ACC112 (cell line): ENCODE measurements at regions not wholly inside any gene's neighbourhood (a gene's known extent, or its start where the extent isn't known, plus 50 kb on each side); places are given as distances from the start of the nearest gene placed in this dataset.

ENCODE experiments used
- H2AFZ ChIP-seq: fragments of 200-600 bp; sonication (generic); one replicate; pipeline ENCODE4 v1.6.0; 2017; ENCODE audit warnings: antibody characterized with exemption, low read length; ENCODE audit not compliant: unreplicated experiment
- H3K27ac ChIP-seq: fragments of 200-600 bp; sonication (generic); 2 replicates; pipeline ENCODE4 v1.5.1; 2014; ENCODE audit warnings: low read depth, mild to moderate bottlenecking, antibody characterized with exemption, low read length, moderate library complexity
- H3K27me3 ChIP-seq: fragments of 200-600 bp; sonication (generic); 2 replicates; pipeline ENCODE4 v1.6.1; 2014; ENCODE audit warnings: mild to moderate bottlenecking, antibody characterized with exemption, low read length, moderate library complexity, mixed read lengths; ENCODE audit not compliant: insufficient read depth
- H3K36me3 ChIP-seq: fragments of 200-600 bp; sonication (generic); 2 replicates; pipeline ENCODE4 v1.6.1; 2016; ENCODE audit warnings: mild to moderate bottlenecking, antibody characterized with exemption, low read length, moderate library complexity, mixed read lengths; ENCODE audit not compliant: insufficient read depth
- H3K4me1 ChIP-seq: fragments of 200-600 bp; sonication (generic); one replicate; pipeline ENCODE4 v1.6.1; 2016; ENCODE audit warnings: low read length, mixed read lengths; ENCODE audit not compliant: insufficient read depth, unreplicated experiment, control insufficient read depth
- H3K4me3 ChIP-seq: fragments of 200-600 bp; sonication (generic); 2 replicates; pipeline ENCODE4 v1.5.1; 2014; ENCODE audit warnings: mild to moderate bottlenecking, low read depth, low read length
- H3K79me2 ChIP-seq: fragments of 200-600 bp; sonication (generic); one replicate; pipeline ENCODE4 v1.6.0; 2016; ENCODE audit warnings: low read length; ENCODE audit not compliant: control insufficient read depth, unreplicated experiment, insufficient read depth

- H3K27me3 ChIP-seq: no peaks in the 10 kb centered on the region
Measured at GRCh38 chr15:25208735-25209134, 230.1 kb downstream of the UBE3A start.

GRCh38 chr15:25220834-25221233, 218.0 kb downstream of the UBE3A start:
- Histone ChIP-seq H3K4me3 (no peak overlapping the region), H2AFZ (no peak overlapping the region), H3K27me3 (no peaks in the 10 kb centered on the region), H3K4me1 (no peaks in the 10 kb centered on the region), H3K36me3 (no peaks in the 10 kb centered on the region), H3K79me2 (no peaks in the 10 kb centered on the region), H3K27ac (no peak overlapping the region)

More at GRCh38 chr15:25208735-25209134, 230.1 kb downstream of the UBE3A start:
- Histone ChIP-seq H3K36me3 (no peaks in the 10 kb centered on the region), H3K79me2 (no peaks in the 10 kb centered on the region), H3K27ac (no peak overlapping the region), H3K4me3 (no peak overlapping the region), H2AFZ (no peak overlapping the region), H3K4me1 (no peaks in the 10 kb centered on the region)

GRCh38 chr15:25224396-25224795, 214.4 kb downstream of the UBE3A start:
- Histone ChIP-seq H3K27me3 (no peaks in the 10 kb centered on the region), H2AFZ (no peak overlapping the region), H3K79me2 (no peaks in the 10 kb centered on the region), H3K36me3 (no peaks in the 10 kb centered on the region), H3K4me1 (no peaks in the 10 kb centered on the region), H3K4me3 (no peak overlapping the region), H3K27ac (no peak overlapping the region)

- Histone ChIP-seq H3K27me3 (no peaks in the 10 kb centered on the region), H3K36me3 (no peaks in the 10 kb centered on the region), H3K4me3 (no peak overlapping the region), H3K4me1 (no peaks in the 10 kb centered on the region), H3K79me2 (no peaks in the 10 kb centered on the region), H2AFZ (no peak overlapping the region), H3K27ac (no peak overlapping the region)
Measured at GRCh38 chr15:25226360-25226759, 212.5 kb downstream of the UBE3A start.

DNA sequence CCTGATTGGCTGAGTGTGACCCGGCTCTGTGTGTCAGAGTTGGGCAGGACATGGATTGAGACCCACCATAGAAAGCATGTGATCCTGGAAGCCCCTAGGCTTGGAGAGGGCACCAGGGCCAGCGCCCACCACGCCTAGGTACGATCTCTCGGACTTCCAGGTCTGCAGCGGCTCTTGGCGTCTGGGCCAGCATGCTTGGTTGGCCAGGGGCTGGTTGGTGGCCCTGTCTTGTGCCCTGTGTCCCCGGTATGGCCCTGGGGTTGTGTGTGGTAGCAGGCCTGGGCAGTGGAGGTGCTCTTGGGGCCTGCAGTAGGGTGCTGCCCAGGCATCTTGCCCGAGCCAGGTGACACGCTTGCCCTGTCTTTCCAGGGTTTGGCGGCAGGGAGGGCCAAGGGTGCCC, 210.6 kb downstream of the UBE3A start:
- Histone ChIP-seq H3K4me1 (no peaks in the 10 kb centered on the region), H3K27ac (no peak overlapping the region), H3K79me2 (no peaks in the 10 kb centered on the region), H3K36me3 (no peaks in the 10 kb centered on the region), H3K4me3 (no peak overlapping the region), H2AFZ (no peak overlapping the region), H3K27me3 (no peaks in the 10 kb centered on the region)

DNA sequence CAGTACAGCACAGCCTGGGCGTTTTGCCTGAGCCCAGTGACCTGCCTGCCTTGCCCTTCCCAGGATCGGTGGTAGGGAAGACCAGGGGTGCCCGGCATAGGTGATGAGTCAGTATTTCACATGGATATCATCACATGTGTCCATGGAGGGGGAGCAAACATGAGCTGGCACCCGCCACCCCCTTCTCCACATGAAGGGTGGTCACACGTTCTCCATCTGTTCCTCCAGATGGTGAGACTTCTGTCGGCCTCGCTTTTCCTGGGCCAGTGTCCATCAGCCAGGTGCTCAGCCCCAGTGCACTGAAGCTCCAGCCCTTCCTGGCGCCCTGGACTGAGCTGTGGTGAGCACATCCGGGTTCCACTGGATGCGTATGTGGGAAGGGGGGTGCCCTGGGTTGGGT, 208.4 kb downstream of the UBE3A start:
- Histone ChIP-seq H2AFZ (no peak overlapping the region), H3K4me3 (no peak overlapping the region), H3K79me2 (no peaks in the 10 kb centered on the region), H3K4me1 (no peaks in the 10 kb centered on the region), H3K27ac (no peak overlapping the region), H3K27me3 (no peaks in the 10 kb centered on the region), H3K36me3 (no peaks in the 10 kb centered on the region)

GRCh38 chr15:25233766-25234350, 205.0 kb downstream of the UBE3A start:
- no peaks in the 10 kb centered on the region for H3K27me3 ChIP-seq
- H3K36me3 ChIP-seq: no peaks in the 10 kb centered on the region
- no peak overlapping the region for H2AFZ ChIP-seq
- H3K27ac ChIP-seq: no peak overlapping the region
- no peaks in the 10 kb centered on the region for H3K79me2 ChIP-seq
- H3K4me3 ChIP-seq: no peak overlapping the region
- no peaks in the 10 kb centered on the region for H3K4me1 ChIP-seq

DNA sequence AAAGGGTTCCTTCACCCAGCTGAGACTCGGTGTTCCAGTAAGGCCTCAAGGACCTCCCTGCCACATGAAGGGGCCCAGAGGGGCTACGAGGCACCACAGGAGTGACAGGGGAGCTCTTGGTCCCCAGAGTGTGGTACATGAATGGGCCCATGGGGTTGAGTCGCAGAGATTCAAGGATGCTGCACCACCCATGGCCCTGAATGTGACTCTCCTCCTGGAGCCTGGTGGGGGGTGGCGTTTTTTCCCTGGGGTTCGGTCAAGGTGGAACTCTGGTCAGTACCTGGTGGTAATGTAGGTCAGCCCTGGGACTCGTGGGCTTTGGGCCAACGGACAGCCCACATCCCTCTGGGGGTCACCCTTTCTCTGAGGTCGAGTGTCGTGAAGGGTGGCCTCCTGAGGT, 204.0 kb downstream of the UBE3A start:
- no peak overlapping the region for H3K27ac ChIP-seq
- H2AFZ ChIP-seq: no peak overlapping the region
- H3K27me3 ChIP-seq: no peaks in the 10 kb centered on the region
- H3K79me2 ChIP-seq: no peaks in the 10 kb centered on the region
- no peaks in the 10 kb centered on the region for H3K4me1 ChIP-seq
- no peaks in the 10 kb centered on the region for H3K36me3 ChIP-seq
- no peak overlapping the region for H3K4me3 ChIP-seq

DNA sequence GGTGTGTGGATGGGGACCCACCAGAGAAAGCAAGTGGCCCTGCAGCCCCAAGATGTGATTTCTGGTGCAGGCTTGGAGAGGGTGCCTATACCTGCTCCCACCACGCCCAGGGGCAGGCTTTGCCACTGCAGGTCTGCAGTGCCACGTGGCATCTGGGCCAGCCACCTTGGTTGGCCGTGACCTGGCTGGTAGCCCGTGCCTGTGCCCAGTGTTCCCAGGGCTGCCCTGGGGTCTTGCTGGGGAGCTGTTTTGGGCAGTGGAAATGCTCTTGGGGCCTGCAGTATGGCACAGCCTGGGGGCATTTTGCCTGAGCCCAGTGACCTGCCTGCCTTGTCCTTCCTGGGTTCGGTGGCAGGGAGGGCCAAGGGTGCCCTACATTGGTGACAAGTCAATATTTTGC, 203.4 kb downstream of the UBE3A start:
- Histone ChIP-seq H3K4me1 (no peaks in the 10 kb centered on the region), H3K27me3 (no peaks in the 10 kb centered on the region), H3K4me3 (no peak overlapping the region), H3K27ac (no peak overlapping the region), H2AFZ (no peak overlapping the region), H3K36me3 (no peaks in the 10 kb centered on the region), H3K79me2 (no peaks in the 10 kb centered on the region)

DNA sequence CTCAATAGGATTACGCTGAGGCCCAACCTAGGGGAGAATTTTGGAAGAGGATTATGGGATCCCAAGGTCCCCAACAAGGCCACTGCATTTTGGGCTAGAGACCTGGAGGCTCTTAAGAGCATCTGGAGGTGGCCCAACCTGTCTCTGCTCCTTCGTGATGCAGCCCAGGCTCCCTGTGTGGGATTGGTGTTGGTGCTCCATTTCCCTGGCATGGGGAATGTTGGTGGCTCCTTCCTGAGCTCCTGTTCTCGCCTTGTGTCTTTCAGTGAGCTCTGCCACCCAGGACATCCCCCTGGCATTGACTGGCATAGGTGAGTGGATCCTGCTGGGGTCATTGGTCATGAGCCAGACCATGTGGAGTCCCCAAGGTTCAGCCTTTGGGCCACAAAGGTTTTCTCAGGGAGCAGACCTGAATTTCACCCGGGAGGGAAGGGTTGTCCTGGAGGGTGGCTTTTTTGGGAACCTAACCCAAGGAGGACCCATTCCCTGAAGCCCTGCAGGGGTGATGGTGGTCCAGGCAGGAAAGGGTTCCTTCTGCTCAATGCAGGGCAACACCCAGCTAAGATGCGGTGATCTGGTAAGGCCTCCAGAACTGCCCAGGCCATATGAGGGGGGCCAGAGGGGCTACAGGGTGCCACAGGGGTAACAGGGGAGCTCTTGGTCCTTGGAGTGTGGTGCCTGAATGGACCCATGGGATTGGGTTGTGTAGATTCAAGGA, 202.5 kb downstream of the UBE3A start:
- Histone ChIP-seq H3K36me3 (no peaks in the 10 kb centered on the region), H2AFZ (no peak overlapping the region), H3K4me1 (no peaks in the 10 kb centered on the region), H3K27me3 (no peaks in the 10 kb centered on the region), H3K27ac (no peak overlapping the region), H3K79me2 (no peaks in the 10 kb centered on the region), H3K4me3 (no peak overlapping the region)

DNA sequence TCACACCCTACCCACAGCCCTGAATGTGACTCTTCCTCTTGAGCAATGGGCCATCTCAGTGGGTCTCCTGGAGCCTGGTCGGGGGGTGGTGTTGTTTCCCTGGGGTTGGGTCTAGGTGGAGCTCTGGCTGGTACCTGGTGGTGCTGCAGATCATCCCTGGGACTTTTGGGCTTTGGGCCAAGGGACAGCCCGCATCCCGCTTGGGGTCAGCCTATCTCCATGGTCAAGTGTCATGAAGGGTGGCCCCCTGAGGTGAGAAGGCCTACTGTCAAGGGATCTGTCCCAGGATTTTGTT, 202.0 kb downstream of the UBE3A start:
- Histone ChIP-seq H3K36me3 (no peaks in the 10 kb centered on the region), H3K27ac (no peak overlapping the region), H3K4me1 (no peaks in the 10 kb centered on the region), H3K4me3 (no peak overlapping the region), H2AFZ (no peak overlapping the region), H3K79me2 (no peaks in the 10 kb centered on the region), H3K27me3 (no peaks in the 10 kb centered on the region)
